ENCODE measurements at regions not wholly inside any gene's neighbourhood (a gene's known extent, or its start where the extent isn't known, plus 50 kb on each side); places are given as distances from the start of the nearest gene placed in this dataset.

- no peak for TF ChIP-seq NFATC3 (IDR thresholded peaks at IDR 0.05)
- TF ChIP-seq KLF10 (CRISPR knock-in tag; IDR thresholded peaks at IDR 0.05) = no peak
These were observed 161.0 kb upstream of the PFN2 start (continued) for GRCh38 chr3:150131663-150132062.

- 0% methylated on average over 4 of the region's 5 CpGs for WGBS (ENCODE audit: insufficient coverage, low coverage, missing lambda C conversion rate)
- Histone ChIP-seq H3K4me1 (replicated peaks in 1 of 2; ENCODE audit: control insufficient read depth in 2 of 2, insufficient read depth in 2 of 2, low read length in 2 of 2) (no peaks in the 10 kb centered on the region), H4K20me1 (replicated peaks; ENCODE audit: control insufficient read depth, insufficient read depth, low read length) (no peaks in the 10 kb centered on the region), H3K9ac (ENCODE audit: insufficient read depth in 1 of 2, low read depth in 2 of 2, low read length in 2 of 2) (no peak overlapping the region), H3K9me3 (replicated peaks; ENCODE audit: control insufficient read depth, insufficient read depth, low read depth, low read length) (no peaks in the 10 kb centered on the region), H3K79me2 (ENCODE audit: control insufficient read depth, insufficient read depth, low read length) (no peaks in the 10 kb centered on the region), H3K9me1 (ENCODE audit: control insufficient read depth, insufficient read depth, low read length) (no peaks in the 10 kb centered on the region), H3K27me3 (ENCODE audit: control insufficient read depth in 2 of 2, insufficient read depth in 2 of 2, low read length in 2 of 2) (peaks cover 4 to 12% of the 10 kb centered on the region in 2 experiments; a peak in 3 of 5 replicates), H3K36me3 (ENCODE audit: control insufficient read depth, insufficient read depth, low read length) (no peaks in the 10 kb centered on the region), H3K27ac (ENCODE audit: extremely low read depth, low read depth, low read length) (no peak overlapping the region), H3K4me3 (no peak overlapping the region), H2AFZ (ENCODE audit: low read depth, low read length) (no peak overlapping the region), H3K4me2 (ENCODE audit: insufficient read depth, low read length) (no peak overlapping the region)
- no TSS peak for BruUV-seq (replicated peaks)
- TF ChIP-seq RHOXF2B (CRISPR knock-in tag; conservative IDR thresholded peaks at IDR 0.05) = no peak
- TF ChIP-seq EGR1 (conservative IDR thresholded peaks at IDR 0.05) = no peak
- TF ChIP-seq ATF6 (CRISPR knock-in tag; IDR thresholded peaks at IDR 0.05) = no peak
- no peak for TF ChIP-seq ZNF395 (CRISPR knock-in tag; IDR thresholded peaks at IDR 0.05)
- TF ChIP-seq ZNF644 (tag; IDR thresholded peaks at IDR 0.05; ENCODE audit: low read depth) = no peak
- no peak for TF ChIP-seq ZNF589 (CRISPR knock-in tag; IDR thresholded peaks at IDR 0.05; ENCODE audit: low read depth)
- no peak for TF ChIP-seq NR3C1 (CRISPR knock-in tag; IDR thresholded peaks at IDR 0.05)
- TF ChIP-seq SAFB2 (IDR thresholded peaks at IDR 0.05; ENCODE audit: borderline replicate concordance, low read depth, low read length, severe bottlenecking) = no peak
- TF ChIP-seq ZBTB1 (CRISPR knock-in tag; IDR thresholded peaks at IDR 0.05; ENCODE audit: borderline replicate concordance, low read depth) = no peak
- TF ChIP-seq GTF2A2 (tag; IDR thresholded peaks at IDR 0.05) = no peak
- no peak for ATAC-seq
- DNase-seq (ENCODE audit: extremely low read depth in 1 of 4, low spot score in 3 of 4) = no peak
- no peak for FAIRE-seq
- intact Hi-C loops (cut with micrococcal nuclease) = no loop called here
- CTCF ChIA-PET (ENCODE audit: low intra/inter-chr PET ratio) = no interaction called here
- in situ Hi-C loops (cut with MboI) = no loop called here
- POLR2A ChIA-PET = no interaction called here
These were observed 159.9 kb upstream of the PFN2 start for GRCh38 chr3:150130404-150131100.
